HG03354 (cell line): ENCODE measurements at regions not wholly inside any gene's neighbourhood (a gene's known extent, or its start where the extent isn't known, plus 50 kb on each side); places are given as distances from the start of the nearest gene placed in this dataset.

Experiments
- ATAC-seq: cut with Tn5 transposase; IDR thresholded peaks from one replicate; pipeline ENCODE4 v1.9.1; 2021; ENCODE audit warnings: mild to moderate bottlenecking; ENCODE audit not compliant: unreplicated experiment, poor library complexity, severe bottlenecking

DNA sequence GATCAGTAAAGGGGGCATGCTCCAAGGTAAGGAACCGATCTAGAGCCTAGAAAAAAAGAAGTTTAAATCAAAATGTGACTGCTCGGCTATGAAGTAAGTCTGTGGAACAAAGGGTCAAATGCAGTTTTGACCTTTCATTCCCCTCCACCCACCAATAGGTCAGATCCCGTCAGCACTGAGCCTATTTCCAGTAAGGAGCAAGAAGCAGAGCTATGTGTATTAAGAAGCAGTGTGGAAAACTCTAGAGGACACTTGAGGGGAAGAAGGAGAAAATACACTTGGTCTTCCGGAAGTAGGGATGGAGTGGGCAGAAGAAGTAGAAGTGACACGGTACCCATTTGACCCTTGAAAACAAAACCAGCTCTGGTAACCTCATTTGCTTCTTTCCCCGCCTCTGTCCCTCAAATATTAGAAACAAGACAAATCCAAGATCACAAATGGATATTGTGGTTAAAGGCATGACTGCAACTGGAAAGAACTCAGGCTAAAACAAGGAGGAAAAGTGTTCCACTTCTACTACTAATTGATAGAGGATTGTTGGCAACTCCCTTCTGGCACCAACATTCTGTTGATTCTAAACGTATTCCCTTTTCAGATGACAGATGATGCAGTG, 888.3 kb upstream of the NR2F2 start:
- ATAC-seq, result no peak

DNA sequence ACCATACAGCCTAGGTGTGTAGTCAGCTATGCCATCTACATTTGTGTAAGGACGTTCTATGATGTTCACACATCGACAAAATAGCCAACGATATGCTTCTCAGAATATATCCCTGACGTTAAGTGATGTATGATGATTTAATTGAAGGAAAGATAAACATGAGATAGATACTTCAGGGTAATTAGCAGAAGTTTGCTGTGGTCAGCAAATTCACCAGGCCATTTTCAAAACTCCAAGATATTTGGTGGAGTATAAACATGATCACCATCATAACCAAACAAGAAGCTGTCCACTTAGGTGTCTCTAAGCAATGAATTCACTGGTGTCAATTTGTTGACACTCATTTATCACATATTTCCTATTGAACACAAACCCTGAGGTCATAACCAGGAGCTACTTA, 885.6 kb upstream of the NR2F2 start:
- no peak for ATAC-seq

DNA sequence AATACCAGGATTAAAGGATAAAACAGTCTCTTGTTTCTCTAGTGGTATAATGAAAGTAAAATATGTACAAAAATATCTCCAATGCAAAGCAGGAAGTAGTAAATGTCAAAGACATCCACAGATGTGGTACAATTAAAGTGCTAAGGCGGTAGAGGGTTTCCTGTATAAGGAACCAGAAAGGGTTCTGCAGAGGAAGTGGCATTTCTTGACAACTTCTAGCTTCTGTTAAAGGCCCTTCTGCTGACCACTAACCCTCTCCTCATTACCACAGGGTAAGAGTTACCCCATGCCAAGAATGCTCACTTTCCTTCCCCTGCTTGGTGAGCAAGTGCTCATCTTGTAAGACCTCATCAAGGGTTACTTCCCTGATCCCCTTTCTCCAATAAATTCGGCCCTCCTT, 883.6 kb upstream of the NR2F2 start:
- no peak for ATAC-seq

DNA sequence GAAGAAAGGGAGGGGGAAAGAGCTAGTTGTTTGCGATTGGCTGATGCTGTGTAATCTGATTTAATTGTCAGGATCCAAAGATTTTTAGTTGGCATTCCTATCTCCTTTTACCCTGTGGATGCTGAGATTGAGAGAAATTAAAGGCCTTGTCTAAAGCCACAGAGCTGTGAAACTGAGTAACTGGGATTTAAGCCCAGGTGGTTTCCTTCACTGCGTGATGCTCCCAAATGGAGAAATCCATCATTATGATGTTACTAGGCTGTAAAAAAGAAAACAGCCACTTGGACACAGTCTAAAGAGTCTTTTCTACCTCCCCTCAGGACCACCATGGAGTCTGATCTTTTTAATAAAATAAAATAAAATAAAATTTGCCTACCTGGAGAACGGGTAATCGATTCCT, 883.0 kb upstream of the NR2F2 start:
- ATAC-seq, result no peak

DNA sequence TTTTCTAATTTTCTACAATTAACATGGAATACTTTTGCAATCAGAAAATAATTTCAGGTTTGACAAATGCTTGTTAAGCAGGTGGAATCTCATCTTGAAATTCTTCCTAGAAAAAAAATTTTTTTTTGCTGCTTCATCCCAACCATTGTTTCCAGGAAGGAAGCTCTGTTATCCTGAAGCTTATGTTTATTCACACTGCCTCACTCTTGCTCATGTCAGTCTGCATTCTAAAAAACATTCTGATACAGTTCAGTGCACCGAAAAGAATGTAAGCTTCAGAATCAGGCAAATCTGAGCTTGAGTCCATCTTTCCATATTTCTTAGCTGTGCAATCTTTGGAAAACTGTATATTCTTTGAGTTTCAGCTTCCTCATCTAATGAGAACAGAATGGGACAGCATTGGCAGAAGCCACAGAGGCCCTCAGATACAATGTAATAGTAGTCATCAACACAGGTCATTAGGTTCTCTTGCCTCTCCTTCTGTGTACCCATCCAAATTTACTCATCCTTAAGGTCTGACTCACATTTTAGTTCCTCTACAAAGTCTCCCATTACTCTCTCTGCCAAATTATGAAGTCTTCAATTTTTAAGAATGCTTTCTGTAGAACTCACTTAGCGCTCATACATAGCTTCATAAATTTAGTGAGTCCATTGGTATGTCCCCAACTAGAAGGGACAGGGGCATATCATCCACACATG, 881.8 kb upstream of the NR2F2 start:
- no peak for ATAC-seq

DNA sequence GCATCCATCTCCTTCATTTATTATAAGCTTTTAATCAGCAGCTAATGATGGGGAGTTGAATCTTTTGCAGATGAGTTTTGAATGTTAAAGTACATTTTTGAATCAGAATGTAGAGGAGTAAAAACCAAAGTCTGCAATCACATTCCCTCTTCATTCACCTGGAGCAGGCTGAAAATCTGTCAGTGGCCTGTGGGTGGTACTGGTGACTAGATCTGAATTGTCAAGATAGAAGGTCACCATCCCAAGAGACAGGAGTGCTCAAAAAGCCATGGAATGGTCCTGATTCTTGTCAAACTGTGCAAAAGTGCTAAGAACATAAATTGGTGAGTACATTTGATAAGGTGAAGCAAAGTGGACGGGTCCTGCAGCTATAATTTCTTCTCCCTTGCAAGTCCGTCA, 881.3 kb upstream of the NR2F2 start:
- no peak for ATAC-seq

DNA sequence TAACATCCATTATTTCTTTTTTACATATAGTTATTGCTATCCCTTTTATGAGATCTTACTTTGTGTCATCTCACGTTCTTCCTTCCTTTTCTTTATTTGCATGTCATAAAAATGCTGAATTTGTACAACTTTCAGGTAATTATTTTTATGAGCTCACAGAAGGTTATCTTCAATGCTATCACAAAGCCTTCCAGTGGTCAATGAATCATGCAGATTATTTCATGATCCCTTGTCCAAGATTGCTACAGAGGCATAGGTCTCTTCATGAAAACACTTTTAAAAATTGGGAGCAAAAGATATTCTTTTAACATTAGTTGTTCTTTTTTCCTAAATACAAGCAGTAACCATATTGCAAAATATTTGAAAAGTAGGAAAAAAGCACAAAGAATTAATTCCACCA, 880.1 kb upstream of the NR2F2 start:
- ATAC-seq, result no peak

DNA sequence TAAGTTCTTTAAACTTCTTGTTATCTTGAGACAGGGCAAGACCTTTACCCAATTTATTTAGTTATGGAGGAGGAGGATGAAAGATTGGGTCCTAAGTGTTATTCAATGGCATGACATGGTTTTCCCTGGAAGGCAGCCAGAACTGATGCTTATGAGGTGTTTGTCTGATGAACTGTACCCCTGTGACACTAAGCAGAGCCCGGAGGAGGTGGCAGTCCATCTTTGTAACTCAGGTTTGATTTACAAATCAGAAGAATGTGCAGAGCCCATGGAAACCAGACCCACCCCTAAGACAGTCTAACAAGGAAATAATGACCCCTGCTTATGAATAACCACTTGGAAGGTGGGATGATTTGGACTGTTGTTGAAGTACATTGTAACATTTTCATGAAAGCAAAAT, 878.6 kb upstream of the NR2F2 start:
- no peak for ATAC-seq

DNA sequence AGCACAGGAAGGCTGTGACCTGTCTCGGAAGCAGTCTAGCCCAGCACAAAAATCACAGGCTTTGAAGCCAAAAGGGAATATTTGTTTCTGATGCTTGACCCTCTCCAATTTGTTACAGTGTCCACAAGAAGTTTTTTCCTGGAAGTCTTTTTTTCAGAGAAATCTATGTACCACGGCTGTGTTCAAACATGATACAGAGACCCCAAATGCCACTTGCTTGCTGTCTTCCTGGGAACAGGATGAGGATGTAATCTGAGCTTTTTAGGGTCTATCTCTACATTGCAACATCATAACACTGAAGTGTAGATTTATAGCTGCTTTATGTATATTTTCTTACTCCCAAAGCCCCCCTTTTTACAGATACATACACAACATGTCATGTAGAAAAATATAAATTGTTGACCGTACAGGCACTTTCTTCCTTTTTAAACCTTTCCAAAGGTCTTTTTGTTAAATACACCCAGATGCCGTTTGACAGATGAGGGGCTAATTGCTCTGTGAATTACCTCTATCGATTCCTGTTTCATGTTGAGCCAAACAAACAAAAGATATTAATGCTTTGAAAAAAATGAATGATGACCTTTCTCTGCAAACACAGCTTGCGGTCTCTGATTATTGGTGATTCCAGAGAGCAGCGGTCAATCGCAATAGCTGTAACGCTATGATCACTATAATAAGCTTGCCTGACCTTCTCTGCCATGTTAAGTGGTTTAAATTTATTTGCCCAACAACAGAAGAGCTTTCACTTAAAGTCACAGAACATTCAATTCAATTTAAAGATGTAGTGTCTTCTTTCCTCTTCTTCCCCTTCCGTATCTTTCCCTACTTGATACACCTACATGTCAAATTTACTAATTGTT, 875.9 kb upstream of the NR2F2 start:
- ATAC-seq, result no peak

DNA sequence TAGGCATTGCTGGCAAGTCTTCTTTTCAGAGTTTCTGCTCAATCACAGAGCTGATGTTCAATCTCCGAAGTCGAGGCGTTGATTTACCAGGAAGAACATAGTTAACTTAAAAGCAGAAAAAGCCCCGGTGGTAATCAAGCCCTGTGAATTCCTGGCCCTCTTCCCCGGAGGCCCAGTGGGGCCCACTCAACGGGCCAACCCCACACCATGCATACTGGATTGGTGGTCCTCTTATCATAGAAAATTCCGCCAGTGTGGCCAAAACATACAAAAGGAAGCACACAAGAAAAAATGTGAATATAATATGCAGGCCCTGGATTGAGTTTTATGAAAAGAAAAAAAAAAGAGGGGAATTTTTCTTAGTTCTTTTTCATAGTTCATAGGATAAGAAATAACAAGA, 873.0 kb upstream of the NR2F2 start:
- no peak for ATAC-seq

DNA sequence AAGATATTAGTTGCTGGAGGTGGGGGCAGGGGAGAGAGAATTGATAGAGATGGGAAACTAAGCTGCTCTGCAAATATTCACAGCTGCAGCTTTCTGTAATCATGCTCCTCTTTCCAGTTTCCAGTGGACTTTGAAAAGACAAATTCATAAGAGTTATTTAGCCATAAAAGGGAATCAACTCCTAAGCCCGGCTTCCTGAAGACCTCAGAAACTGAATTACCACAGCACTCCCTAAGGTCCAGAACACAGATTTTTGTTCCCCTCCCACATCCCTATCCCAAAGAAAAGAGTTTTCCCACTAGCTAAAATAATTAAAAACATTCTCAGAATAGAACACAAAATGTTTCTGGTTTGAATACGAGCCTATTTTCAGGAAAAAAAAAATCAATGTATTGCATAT, 871.8 kb upstream of the NR2F2 start:
- no peak for ATAC-seq

DNA sequence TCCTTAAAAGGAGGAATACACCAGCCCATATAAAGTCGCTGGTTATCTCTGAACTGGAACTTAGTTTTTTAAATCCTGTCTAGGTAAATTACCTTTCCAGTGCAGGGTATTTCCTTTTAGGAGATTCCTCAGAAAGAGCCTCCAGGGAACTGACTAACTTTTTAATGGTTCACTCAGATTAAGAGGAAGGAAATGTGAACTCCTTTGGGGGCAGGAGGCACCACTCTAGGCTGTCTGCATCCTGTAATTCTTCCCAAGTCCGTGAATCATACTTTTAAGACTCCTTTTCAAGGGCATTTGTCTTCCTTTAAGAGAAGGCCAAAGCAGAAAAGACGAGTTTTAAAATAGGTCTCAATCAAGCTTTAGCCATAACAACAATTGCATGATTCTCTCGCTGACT, 871.2 kb upstream of the NR2F2 start:
- no peak for ATAC-seq

DNA sequence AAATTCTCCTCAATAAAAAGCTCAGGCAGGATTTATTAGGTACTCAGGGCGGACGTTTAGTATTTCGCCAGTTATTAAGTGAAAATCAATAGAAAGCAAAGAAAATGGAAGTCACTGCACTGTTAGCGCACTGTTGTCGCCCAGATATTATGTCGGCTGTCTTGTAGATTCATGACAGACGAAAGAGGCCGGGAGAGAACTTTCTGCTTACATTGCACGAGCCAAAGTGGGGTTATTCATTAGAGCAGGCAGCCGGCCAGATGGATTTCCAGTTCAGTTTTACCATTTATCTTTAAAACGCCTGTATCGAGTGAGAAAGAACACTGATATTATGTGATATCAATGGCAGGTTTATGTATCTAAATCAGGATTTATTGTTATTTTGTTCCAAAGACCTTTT, 866.0 kb upstream of the NR2F2 start:
- no peak for ATAC-seq

DNA sequence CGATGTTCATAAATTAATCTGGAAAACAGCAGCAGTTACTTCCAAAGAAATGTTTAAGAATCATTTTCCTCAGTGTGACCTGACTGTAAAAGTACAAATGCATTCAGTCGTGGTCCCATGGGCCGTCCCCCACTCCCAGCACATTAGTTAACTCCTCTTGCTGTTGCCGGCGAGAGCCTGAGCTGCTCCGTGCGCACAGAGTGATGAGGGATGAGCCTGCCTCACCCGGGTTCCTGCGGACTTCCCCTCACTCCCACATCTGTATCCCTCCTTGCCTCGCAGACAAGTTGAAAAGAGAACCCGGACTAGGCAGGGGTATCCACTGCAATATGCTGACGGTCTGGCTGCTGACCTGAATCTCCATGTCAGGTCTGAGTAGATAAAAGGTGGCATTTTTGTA, 861.7 kb upstream of the NR2F2 start:
- no peak for ATAC-seq

DNA sequence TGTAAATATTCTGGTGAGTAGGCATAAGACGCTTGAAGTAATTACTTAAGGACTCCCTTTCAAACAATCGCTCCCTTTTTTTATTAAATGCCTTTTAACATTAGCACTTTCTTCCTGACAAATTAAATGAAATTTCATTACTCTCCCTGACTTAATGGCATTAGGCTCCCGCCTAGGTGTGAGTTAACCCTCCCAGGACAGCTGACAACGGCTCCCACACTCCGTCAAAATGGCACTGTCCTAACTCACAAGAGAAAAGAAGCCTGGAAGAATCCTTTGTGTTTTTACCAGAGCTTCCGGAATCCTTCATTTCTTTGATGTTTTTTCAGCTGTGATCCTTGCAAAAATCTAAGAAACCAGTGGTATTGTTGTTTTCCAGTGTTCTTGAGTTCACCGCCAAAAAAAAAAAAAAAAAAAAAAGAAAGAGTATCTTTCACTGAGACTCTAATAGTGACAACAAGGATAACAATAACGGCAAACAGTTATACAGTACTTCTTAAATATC, 861.0 kb upstream of the NR2F2 start:
- ATAC-seq, result no peak

DNA sequence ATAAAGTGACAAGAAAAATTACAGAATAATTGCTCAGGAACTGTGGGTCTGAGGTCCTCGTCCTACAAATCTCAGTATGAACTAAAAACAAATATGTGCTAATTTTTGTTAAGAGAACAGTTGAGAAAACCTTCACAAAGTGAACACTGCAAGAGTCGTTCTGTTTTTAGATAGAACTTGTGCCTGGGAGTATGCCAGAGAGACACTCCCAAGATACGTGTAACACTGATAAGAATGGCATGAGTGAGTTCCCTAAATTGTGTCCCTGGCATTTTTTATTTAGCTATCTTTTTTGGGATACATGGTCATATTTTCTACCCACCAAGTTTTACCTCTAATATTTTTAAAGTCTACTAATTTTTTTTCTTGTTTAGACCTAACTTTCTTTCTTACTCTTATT, 860.0 kb upstream of the NR2F2 start:
- no peak for ATAC-seq

DNA sequence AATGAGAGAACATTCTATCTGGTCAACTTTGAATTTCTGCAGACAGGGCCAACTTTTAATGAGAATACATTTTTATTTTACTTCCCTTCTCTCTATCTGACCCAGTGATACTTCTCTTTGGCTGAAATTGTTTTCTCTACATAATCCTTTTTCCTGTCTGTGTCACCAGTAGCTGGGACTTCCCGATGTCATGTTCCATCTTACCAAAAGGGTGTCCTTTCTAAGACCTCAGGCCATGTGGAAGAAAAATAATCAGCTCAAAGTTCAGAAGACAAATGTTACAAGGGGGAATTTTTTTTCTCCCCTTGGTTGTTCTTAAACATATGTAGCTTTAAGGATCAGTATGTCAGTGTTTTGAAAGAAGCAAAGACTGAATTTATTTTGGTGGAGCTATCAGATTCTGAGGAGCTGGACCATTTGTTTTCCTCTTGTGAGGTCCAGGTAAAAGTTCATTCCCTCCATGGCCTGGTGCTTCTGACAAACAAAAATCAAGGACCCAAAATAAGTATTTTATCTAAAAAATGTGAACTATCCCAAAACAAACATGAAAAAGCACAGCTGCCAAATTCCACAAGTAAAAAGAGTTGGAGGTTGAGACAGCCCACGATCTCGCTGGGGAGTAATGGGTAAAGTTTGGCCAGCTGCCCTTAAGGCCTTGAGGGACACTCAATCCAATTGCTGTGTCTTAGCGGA, 859.4 kb upstream of the NR2F2 start:
- no peak for ATAC-seq

DNA sequence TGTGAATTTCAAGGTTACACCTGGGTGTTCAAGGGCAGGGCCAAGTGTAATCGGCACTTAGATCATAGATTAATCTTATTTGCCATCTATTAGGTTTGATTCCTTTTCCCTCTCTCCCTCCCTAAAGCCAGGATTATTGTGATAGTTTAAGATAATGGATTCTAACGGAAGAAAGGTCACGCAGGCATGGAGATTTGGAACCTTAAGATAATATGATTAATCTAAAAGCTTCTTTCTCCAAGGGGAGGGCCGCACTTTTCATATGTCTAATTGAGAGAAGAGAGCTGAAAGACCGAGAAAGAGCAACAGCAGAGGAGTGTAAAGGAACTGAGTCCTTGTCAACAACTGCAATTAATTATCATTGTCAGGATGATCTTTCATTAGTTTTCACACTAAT, 858.8 kb upstream of the NR2F2 start:
- no peak for ATAC-seq

DNA sequence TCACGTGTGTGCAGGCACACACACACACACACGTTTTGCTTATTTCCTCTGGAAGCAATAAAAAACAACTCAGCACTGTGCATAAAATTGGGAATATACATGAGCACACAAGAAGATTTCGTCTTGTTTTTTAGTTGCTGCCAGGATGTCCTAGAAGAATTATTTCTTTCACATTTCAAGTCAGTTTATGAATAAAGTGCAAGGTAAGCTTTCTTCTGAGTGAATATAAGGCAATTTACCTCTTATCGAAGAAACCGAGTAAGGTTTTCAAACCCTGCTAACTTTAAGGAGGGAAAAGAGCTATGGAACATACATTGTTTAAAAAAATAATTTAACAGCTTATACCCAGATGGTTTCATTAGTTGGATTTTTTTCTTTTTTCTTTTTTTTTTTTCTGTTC, 855.4 kb upstream of the NR2F2 start:
- no peak for ATAC-seq

DNA sequence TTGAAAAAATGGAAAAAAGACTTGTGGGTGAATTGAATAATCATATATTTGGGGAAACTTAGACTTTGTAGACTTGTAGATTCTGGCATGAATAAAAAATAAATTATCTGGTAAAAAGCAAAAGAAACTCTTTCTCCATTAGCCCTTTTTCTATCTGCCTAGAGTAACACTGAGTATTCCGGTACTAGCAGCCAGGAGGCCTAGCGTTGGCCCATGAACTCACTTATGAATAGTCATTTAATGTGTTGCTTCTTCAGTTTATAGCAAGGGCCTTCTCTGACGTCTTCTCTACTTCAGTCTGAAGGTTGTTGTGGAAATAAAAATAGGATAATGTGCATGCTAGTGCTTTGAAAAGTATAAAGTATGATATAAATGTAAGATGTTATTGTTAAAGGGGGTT, 851.2 kb upstream of the NR2F2 start:
- no peak for ATAC-seq
